GM12892 (cell line): ENCODE measurements at regions not wholly inside any gene's neighbourhood (a gene's known extent, or its start where the extent isn't known, plus 50 kb on each side); places are given as distances from the start of the nearest gene placed in this dataset.

Experiments
- DNase-seq: peaks from one replicate; pipeline ENCODE4 v3.0.0; 2011; ENCODE audit not compliant: insufficient read length
- FAIRE-seq: peaks from 2 replicates; lab custom pipeline; 2011; peaks lifted over from hg19 to GRCh38; lab: Jason Lieb, UNC
- POLR2A ChIP-seq: IDR thresholded peaks from 2 replicates; pipeline ENCODE4 v1.6.1; 2011; ENCODE audit warnings: low read depth, low read length, control low read depth
- POLR2AphosphoS5 ChIP-seq: IDR thresholded peaks from 2 replicates; pipeline ENCODE4 v1.6.1; 2011; ENCODE audit warnings: low read depth, low read length, control low read depth
- TAF1 ChIP-seq: IDR thresholded peaks from 2 replicates; pipeline ENCODE4 v1.6.1; 2011; ENCODE audit warnings: low read depth, mild to moderate bottlenecking, control low read depth, low read length, borderline replicate concordance

GRCh38 chr5:25944786-25945185 lies 1093.6 kb downstream of the CDH9 start:
- no peak for FAIRE-seq
- no peak for DNase-seq
- no peak for TF ChIP-seq POLR2A
- no peak for TF ChIP-seq POLR2AphosphoS5
- TF ChIP-seq TAF1 = no peak

- TF ChIP-seq POLR2AphosphoS5 = no peak
- no peak for TF ChIP-seq TAF1
- TF ChIP-seq POLR2A = no peak
- FAIRE-seq (no peak), DNase-seq (no peak)
These were observed 1129.2 kb downstream of the CDH9 start for GRCh38 chr5:25909163-25909562.

- no peak for FAIRE-seq
- DNase-seq = no peak
- no peak for TF ChIP-seq POLR2A
- TF ChIP-seq TAF1 = no peak
- TF ChIP-seq POLR2AphosphoS5 = no peak
These were observed 1132.7 kb downstream of the CDH9 start for GRCh38 chr5:25905646-25906045.

- no peak for FAIRE-seq
- TF ChIP-seq TAF1 (no peak), POLR2A (no peak), POLR2AphosphoS5 (no peak)
- no peak for DNase-seq
These were observed 1146.2 kb downstream of the CDH9 start for GRCh38 chr5:25892211-25892610.

GRCh38 chr5:25891691-25892090 lies 1146.7 kb downstream of the CDH9 start:
- no peak for TF ChIP-seq POLR2AphosphoS5

DNA sequence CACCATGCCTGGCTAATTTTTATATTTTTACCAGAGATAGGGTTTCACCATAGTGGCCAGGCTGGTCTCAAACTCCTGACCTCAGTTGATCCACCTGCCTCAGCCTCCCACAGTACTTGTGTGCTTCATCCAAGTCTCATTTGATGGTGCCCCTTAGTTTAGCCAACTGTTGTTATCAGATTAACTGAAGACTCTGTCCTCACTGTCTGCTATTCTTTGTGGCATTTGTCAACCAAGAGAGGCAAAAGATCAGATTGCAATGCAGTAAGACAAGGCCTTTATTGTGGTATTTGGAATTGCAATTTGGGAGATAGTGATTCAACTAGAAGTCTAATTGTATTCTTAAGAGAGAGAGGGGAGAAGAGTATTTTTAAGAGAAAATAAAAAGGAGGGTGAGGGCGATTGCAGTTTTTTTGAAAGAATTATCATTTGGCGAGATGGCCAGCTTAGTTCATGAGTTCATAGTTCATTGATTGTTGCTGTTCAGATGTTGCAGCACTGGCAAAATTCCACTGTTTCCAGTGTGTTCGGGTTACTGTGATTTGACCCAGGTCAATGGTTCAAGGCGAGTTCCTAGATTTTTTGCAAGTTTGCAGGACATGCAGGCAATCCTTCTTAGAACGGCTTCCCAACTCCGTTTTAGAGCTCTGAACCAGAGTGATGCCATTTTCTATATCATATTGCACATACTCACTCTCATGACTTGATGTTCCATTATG lies 1156.9 kb downstream of the CDH9 start:
- TF ChIP-seq POLR2A (no peak), POLR2AphosphoS5 (no peak), TAF1 (no peak)
- DNase-seq = no peak
- no peak for FAIRE-seq

More at GRCh38 chr5:25891691-25892090, 1146.7 kb downstream of the CDH9 start:
- no peak for FAIRE-seq
- DNase-seq = no peak

GRCh38 chr5:25863811-25864210 lies 1174.6 kb downstream of the CDH9 start:
- FAIRE-seq (no peak), DNase-seq (no peak)
- TF ChIP-seq POLR2A = no peak
- no peak for TF ChIP-seq POLR2AphosphoS5
- TF ChIP-seq TAF1 = no peak

DNA sequence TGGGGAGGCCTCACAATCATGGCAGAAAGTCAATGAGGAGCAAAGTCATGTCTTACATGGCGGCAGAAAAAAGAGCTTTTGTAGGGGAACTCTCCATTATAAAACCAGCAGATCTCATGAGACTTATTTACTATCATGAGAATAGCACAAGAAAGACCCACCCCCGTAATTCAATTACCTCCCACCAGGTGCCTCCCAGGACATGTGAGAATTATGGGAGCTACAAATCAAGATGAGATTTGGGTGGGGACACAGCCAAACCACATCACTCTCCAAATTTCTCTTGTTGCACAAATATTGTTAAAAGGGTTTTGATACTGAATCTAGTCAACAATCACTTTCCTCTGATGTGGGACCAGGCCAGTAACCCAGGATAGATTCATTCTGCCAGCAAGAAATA lies 1176.1 kb downstream of the CDH9 start:
- TF ChIP-seq POLR2A (no peak), POLR2AphosphoS5 (no peak), TAF1 (no peak)
- DNase-seq (no peak), FAIRE-seq (no peak)

DNA sequence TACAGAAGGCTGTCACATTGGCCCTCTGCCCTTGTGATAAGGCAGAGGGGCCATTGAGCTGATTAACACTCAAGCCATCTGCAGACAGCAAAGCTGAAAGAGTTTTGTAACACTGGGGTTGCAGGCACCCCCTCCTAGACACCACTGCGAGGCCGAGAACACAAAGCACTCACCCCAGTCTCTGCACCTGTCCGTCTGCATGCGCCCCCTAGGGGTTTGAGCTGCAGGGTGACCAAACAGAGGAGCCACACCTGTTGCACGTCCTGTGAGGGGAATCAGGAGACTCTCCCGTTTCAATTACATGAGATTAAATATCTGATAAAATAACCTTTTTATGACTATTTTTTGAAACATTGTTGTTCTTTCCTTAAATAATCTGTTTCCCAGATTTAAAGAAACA lies 1180.4 kb downstream of the CDH9 start:
- TF ChIP-seq POLR2AphosphoS5 (no peak), POLR2A (no peak), TAF1 (no peak)
- FAIRE-seq = no peak
- no peak for DNase-seq

DNA sequence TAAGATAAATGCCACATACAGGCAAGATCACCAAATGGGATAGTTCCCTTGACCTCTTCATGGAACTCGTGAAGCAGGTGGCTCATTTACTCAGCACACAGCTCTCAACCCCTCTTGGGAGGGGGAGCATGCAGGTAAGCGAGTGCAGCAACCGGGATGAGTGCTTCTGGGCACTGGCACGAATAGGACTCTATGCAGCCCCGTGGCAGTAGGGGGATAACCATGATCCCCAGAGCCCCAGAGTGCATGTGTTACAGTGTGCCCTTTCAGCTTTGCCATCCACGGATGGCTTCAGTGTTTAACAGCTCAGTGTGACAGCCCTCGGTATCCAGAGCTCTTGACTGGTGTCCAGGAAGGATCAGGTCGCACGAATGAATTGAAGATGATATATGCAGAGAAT lies 1187.1 kb downstream of the CDH9 start:
- DNase-seq (no peak), FAIRE-seq (no peak)
- no peak for TF ChIP-seq POLR2AphosphoS5

GRCh38 chr5:25850581-25850980 lies 1187.8 kb downstream of the CDH9 start:
- DNase-seq = no peak
- no peak for FAIRE-seq
- no peak for TF ChIP-seq TAF1
- no peak for TF ChIP-seq POLR2AphosphoS5
- TF ChIP-seq POLR2A = no peak

- FAIRE-seq (no peak), DNase-seq (no peak)
- TF ChIP-seq POLR2AphosphoS5 (no peak), POLR2A (no peak), TAF1 (no peak)
These were observed 1189.1 kb downstream of the CDH9 start for GRCh38 chr5:25849270-25849669.
